ENCODE measurements at regions not wholly inside any gene's neighbourhood (a gene's known extent, or its start where the extent isn't known, plus 50 kb on each side); places are given as distances from the start of the nearest gene placed in this dataset.
"Not testable (repeated sequence)": the region's sequence is repeated elsewhere in the genome, so short reads cannot be mapped to it uniquely, and the experiment has no call there.

DNA sequence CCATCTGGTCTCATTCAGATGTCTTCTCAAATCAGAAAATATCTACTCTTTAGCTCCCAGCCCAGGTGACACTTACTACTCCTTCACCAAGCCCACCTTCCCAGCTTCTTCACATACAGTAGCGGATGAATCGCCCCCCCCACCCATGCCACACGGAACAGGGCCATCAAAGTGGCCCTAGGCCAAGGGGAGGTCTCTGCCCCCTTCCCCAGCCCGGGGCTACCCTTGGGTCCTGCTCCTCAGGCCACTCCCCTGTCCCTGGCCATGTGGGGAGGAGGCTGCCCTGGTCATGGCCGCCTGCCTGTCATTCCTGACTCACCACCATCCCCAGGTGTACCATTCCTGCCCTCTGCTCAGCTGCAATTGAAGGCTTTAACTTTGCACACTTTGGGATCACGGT lies 142.8 kb downstream of the NECTIN1 start:
- DNase-seq, result no peak

DNA sequence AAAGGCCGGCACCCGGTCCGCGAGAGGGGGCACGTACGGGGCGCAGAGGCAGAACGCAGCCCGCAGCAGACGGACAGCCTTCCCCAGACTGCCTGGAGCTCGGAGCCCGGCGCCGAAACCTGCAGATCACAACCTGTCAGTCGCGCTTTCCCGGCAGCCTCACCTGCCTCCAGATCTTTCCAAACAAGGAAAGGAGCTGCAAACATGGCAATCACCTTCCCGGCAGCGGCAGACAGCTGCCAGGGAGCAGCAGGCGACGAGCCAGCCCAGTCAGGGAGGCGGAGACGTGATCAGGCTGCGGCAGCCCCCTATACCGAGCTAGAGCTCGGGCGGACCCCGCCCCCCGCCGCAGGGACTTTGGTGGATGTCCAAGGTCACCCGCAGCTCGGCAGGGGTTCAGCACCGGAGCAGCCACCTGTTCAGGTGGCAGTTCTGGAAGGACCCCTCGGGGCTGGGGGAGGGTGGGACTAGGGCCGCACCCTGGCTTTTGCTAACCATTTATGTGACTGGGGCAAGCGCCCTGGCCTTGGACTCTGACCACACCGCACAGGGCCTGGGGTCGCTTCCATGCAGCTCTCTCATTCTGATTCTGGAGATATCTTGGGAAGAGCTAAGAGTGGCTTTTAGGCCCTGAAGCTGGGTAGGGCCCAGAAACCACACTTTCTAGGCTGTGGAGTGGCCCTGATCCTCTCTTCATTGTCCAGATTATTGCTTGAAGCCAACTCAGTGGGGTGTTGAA lies 143.8 kb downstream of the NECTIN1 start:
- DNase-seq, result peak; percentile 37

DNA sequence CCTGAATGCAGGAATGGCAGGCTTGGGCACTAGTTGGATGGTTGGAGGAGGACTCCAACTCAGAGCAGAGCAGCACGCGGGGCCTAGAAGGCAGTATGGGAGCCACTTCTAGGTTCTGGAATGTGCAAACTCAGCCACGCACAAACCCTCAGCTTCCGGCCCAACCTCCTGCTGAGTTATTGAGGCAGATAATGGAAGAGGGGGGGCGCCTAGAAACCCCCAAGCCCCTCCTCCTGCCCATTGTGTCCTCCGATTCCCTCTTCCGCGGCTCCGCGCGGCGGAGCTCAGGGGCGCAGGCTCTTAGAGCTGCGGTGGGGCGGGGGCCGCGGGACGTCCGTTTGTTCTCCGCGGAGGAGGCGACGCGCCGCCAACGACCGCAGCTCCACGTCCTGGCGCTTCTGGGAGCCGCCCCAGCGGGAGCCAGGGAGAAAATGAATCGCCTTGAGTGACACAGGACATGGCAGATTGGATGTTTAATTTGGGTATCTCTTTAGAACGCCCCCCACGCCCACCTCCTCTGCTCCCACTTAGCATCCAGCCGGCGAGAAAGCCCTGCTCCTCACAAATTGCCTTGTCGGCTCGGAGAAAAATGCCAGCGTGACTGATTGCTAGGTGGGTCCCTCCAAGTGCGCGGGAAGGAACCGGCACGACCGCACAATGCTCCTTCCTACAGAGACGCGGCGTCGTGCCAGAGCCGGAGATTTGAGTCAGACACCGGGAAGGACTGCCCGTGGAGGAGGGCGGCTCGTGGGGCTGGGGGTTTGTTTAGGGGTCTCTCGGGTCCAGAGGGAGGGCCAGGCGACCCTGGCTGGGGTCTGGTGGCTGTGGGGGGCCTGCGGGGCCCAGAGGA lies 144.6 kb downstream of the NECTIN1 start:
- DNase-seq, result peak; percentile 47

DNA sequence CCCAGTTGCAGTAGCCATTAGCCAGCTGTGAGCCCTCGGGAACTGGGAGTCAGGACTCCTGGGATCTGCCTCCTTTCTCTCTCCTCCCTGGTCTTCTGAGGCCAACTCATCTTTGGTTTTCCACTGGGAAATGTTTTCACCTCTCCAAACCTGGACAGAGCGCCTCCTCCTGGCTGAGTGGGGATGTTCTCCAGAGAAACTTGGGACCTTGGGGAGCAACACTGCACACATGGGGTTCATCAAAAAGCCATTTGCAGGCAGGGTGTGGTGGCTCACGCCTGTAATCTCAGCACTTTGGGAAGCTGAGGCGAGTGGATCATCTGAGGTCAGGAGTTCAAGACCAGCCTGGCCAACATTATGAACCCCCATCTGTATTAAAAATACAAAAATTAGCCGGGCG lies 145.4 kb downstream of the NECTIN1 start:
- no peak for DNase-seq

DNA sequence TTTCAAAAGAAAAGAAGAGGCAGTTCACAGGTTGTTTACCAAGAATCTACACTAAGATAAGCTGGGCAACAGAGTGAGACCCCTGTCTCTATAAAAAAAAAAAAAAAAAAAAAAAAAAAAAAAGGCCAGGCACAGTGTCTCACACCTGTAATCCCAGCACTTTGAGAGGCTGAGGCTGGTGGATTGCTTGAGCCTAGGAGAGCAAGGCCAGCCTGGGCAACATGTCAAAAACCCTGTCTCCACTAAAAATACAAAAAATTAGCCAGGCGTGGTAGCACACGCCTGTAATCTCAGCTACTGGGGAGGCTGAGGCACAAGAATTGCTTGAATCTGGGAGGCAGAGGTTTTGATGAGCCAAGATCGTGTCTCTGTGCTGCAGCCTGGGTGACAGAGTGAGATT lies 147.6 kb downstream of the NECTIN1 start:
- not testable (repeated sequence) for DNase-seq

DNA sequence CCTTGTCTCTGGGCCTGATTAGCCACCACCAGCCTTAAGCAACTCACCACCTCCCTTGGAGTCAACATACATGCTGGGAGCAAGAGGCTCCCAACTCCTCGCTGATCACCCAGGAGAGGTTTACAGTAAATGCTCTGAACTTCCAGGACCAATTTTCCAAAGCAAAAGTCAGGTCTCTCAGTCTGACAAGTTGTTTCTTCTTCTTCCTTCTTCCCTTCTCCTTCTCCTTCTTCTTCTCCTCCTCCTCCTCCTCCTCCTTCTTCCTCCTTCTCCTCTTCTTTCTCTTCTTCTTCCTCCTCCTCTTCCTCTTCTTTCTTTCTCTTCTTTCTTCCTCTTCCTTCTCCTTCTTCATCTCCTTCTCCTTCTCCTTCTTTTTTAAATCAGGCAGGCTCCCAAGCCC lies 148.2 kb downstream of the NECTIN1 start:
- no peak for DNase-seq

DNA sequence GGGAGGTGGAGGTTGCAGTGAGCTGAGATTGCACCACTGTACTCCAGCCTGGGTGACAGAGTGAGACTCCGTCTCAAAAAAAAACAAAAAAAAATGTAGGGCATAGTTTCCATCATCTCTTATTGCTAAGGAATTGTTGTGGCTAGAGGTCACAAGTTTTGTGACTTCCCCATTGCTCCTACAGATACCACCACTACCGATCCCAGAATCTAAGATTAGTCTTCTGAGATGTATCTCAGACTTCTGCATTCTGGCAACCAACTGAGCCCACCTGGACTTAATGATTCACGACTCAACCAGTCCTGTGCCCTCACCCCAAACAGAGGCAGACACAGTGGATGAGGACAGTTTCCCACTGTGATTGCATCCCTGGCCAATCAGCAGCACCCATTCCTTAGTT lies 148.9 kb downstream of the NECTIN1 start:
- DNase-seq, result no peak

DNA sequence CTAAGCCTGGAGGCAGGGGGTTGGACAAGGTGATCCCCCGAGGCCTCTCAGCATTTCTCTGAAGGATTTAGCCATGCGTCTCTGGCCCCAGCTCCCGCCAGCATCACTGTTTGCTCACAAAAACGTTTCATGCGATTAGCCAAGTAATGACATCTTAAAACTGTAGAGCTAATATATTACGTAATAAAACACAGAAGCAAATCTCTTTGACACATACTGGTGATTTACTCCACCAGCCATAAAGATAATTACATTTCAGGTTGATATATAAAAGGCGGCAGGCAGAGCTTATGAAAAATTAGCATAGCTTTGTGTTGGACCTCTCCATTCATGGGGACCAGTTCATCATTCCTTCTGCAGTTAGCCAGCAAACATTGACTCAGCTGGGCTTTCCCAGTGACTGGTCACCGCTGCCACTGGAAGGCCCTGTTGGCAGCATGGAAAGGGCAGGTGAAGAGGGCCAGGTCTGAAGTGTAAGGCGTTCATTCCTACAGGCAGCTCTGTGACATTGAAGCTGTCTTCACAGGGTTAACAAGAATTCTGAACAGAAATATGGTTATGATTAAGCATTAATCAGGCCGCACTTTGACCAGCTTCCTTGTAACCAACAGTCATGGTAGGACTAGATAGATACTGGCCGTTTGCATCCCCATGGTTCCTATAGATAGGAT lies 150.3 kb downstream of the NECTIN1 start:
- DNase-seq, result no peak

DNA sequence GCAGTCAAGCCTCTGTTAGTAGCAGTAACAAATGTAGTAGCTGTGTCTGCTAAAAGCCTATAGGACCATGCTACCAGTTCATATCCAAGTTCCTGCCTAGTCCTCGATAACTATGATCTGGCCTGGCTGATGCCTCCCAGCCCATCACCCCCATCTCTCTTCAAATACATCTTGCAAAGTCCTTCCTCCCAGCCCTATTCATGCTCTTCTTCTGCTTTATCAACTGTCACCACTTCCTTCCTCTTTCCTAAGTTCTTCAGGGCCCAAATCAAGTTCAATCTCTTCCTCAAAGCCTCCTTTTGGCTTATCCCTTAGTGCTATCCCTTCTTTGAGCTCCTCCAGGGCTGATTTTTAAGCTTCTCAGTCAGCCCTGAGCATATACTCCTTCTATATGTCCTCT lies 150.9 kb upstream of the THY1 start:
- no peak for DNase-seq

DNA sequence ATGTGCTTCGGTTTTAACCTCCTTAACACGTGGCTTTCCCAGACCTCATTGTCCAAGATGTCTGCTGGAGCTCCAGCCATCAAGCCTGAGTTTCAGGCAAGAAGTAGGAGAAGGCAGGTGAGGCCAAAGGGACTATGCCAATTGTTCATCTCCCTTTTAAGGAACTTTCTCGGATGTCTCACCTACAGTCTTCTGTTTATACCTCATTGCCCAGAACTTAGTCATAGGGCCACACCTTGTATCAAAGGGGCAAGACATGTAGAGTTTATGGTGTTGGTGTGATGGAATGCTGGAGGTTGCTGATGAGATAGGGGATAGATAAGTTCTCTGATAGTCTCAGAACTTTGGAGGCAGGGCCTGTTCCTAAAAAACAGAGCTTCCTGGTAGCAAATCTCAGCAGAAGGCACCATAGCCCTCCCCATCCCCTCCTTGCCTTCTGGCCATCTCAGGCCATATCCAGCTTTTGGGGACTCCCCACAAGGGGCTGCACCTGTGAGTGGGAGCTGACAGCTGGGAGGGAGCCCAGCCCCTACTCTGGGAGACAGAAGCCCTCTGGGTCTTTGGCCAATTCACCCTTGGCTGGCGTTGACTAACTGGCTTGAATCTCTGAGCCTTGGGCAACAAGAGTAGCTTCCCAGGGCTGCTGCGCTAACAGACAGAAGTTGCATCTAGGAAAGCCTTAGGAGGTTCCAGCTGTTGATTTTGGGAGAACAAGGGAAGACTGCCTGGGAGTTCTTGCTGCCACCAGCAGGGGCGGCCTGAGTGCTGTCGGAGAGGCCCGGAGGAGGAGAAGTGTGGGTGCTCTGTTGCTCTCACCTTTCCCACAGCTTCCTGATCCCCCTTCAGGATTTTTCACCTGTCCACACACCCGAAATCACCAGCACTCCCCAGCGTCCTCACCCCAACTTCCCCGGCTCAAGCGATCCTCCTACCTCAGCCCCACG lies 149.8 kb upstream of the THY1 start:
- DNase-seq, result no peak

DNA sequence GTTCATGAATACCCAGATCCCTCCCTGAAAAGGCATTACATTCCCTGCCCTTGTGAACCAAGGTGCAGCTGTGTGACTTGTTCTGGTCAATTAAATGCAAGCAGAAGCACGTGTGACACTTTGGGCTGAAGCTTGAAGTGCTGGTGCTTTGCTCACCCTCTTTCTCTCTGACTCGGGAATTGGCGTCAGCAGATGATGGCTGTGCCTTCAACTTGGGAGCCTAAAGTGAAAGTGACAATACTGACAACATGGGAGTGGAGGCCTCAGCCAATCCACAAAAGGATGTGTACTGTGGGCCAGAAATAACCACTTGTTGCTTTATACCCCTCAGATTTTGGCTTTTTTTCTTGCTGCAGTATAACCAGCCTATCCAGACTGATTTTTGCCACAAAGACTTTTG lies 148.3 kb upstream of the THY1 start:
- DNase-seq, result peak; percentile 39

DNA sequence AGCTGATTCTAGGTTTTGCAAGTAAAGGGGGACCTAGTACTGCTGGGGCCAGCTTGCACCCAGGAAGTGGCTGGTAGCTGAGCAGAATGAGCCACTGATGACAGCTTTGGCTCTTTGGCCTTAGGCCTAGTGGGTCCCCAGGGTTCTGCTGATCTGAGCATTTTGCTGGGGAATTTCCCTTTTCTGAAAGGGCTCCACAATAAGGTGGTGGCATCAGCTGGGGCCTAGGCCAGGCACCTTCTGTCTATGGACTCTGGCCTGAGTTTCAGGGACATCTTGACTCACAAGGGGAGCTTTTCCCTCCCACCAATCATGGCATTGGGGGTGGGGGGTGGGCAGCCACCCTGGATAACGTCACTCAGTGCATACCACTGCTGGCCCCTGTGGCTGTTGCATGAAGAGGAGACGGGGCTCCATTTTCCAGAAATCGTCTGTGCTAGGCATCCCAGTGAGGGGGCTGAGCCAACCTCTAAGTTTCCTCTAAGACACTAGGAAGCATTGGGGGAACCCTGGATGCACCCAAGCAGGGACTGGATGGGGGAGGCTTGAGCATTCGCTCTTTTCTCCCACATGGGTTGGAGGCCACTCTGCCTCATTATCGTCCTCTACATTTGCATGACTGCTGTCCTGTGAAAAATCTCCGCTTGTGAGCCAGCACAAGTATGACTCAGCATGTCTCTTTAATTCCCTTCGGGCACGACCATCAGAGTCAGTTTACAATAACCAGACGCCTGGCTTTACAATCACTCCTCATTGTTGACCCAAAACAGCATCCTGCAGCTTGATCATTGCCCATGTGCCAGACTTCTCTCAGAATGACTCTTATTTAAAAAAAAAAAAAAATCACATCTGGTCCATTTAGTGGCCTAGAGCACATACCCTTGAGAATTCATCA lies 145.0 kb upstream of the THY1 start:
- no peak for DNase-seq

DNA sequence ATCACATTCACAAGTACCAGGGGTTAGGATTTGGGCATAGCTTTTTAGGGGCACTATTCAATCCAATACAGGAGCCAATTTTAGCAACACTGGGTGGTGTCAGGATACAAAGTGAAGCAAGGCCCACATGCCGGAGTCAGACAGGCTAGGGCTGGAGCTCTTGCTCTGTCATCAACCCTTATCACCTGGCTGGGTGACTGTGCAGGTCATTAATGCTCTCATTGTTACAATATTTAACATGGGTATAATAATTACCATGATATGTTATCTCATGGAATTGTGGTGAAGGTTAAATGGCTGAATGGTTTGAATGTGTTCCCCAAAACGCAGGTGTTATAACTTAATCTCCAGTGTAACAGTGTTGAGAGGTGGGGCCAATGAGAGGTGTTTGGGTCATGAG lies 143.3 kb upstream of the THY1 start:
- no peak for DNase-seq

DNA sequence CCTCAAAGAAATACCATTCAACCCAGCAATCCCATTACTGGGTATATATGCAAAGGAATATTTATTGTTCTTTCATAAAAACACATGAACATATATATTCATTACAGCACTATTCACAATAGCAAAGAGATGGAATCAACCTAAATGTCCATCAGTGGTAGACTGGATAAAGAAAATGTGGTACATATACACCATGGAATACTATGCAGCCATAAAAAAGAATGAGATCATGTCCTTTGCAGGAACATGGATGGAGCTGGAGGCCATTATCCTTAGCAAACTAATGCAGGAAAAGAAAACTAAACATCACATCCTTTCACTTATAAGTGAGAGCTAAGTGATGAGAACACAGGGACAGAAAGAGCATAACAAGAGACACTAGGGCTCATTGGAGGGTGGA lies 142.7 kb upstream of the THY1 start:
- not testable (repeated sequence) for DNase-seq

DNA sequence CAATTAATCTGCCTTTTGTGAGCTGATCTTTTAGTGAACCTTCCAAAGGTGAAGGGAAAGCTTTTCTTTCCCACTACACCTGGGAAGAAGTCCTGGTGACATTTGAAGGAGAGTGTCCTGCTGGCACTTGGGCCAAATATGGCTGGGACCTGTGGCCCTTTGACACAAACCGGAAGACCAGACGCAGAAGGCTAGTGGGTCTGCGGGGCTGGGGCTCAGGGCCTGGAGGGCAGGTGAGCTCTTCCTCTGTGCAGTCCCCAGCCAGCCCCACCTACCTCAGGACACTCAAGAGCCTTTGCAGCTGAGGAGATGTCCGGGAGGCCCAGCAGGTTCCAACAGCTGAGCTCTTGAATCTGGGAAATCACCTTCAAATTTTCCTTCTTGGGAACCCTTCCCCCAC lies 138.0 kb upstream of the THY1 start:
- DNase-seq, result no peak

DNA sequence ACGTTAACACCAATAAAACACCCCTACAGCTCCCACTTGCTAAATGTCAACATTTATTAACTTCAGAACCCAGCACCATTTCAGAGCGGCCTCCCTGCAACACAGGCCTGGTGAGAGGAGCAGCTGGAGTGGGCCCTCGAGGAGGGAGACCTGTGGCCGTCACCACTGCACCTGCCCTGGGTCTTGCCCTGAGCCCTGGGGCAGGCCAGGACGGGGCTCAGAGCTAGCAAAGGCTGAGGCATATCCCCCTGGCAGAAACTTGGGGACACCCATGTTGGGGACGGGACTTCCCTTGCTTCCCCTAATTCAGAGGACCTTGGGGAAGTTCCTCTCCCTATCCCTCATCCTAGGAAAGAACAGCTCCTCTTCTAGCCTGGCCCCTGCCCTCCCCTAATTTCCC lies 137.3 kb upstream of the THY1 start:
- DNase-seq, result no peak

DNA sequence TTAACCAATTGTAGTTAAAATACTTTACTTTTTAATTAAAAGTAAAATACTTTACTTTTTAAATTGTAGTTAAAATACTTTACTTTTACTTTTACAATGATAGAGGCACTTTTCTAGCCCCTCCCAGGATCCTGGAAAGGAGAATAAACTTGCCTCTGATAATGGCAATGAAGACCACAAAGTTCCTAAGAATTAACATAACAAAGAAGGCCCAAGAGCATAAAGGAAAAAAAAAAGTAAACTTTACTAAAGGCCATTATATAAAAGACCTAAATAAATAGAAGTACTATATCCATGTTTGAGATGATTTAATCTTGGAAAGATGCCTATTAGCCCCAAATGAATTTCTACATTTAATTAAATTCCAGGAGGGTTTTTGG lies 129.1 kb upstream of the THY1 start:
- no peak for DNase-seq

DNA sequence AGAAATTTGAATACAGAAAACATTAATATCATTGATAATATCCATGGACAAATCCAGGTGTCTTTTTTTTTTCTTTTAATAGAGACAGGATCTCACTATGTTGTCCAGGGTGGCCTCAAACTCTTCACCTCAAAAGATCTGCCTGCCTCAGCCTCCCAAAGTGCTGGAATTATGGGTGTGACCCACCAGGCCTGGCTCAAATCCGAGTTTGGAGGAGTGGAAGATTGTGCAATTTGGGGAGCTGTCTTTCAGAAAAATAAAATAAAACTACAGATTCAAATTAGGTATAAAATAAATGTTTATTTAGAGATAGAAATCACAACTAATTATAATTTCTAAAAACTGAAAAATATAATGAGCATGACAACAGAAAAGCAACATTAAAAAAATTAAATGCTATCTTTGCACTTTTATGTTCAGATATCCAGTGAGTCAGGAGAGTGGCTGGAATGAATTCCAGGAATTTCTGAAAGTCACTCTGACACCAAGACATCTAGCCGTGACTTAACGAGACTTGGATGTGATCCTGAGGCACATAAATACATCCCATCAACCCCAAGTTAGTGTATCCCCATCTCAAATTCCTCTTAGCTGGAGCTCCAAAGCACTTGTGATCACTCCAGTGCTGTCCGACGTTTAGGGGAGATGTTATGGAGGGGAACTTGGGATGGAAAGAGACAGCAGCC lies 128.6 kb upstream of the THY1 start:
- no peak for DNase-seq

DNA sequence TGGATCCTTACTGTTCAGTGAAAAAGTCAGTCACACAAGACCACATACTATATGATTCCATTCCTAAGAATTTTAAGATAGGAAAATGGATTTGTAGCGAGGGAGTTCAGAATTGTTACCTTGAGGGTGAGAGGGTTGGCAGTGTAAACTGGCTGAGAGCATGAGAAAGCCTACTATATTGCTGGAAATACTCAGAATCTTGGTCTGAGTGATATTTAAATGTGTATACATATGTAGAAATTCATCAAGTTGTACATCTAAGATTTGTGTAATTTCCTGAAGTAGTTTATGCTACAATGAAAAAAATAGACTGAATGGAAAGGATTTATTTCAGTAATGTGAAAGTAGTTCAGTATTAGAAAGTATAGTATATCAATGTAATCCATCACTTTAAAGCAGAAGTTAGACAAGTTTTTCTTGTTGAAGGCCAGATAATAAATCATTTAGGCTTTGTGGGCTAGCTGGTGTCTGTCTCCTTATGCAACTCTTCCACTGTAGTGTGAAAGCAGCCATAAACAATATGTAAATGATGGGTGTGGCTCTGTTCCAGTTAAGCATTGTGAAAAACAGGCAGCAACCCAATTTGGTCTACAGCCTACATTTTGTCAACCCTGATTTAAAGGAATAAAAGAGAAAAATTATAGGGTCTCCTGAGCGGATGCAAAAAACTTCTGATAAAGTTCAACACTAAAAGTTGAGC lies 127.2 kb upstream of the THY1 start:
- DNase-seq, result no peak

DNA sequence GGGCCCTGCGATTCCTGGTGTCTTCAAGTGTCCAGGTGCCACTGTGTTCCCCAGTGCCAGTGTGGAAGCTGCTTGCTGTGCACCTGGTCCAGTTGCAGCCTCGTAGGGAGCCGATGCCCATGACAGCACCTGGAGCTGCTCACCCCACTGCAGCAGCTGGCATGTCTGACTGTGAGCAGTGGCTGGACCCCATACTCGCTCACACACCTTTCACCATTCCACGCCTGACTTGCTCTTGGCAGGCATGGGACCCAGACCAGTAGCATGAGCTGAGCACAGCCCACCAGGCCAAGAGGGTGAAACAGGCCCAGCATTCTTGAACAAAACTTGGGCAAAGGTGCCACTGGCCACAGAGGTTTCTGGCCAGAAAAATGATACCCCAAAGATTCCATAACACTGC lies 124.5 kb upstream of the THY1 start:
- no peak for DNase-seq
